Activated naive CD4-positive, alpha-beta T cell treated with anti-CD3 and anti-CD28 coated beads, Interleukin-2, amount 50 U/mL, for 24 hours (primary cell): ENCODE measurements at regions not wholly inside any gene's neighbourhood (a gene's known extent, or its start where the extent isn't known, plus 50 kb on each side); places are given as distances from the start of the nearest gene placed in this dataset.

Experiments
- H3K27ac Mint-ChIP-seq: one replicate; pipeline ENCODE4 v1.8.0; 2021; ENCODE audit warnings: mild to moderate bottlenecking, mixed read lengths
- H3K27me3 Mint-ChIP-seq: one replicate; pipeline ENCODE4 v1.8.0; 2021; ENCODE audit warnings: mixed read lengths
- H3K36me3 Mint-ChIP-seq: one replicate; pipeline ENCODE4 v1.8.0; 2021; ENCODE audit warnings: mixed read lengths
- H3K4me1 Mint-ChIP-seq: one replicate; pipeline ENCODE4 v1.8.0; 2021; ENCODE audit warnings: mixed read lengths
- H3K4me3 Mint-ChIP-seq: one replicate; pipeline ENCODE4 v1.8.0; 2021; ENCODE audit warnings: mild to moderate bottlenecking, mixed read lengths
- H3K9me3 Mint-ChIP-seq: one replicate; pipeline ENCODE4 v1.8.0; 2021; ENCODE audit warnings: mixed read lengths

DNA sequence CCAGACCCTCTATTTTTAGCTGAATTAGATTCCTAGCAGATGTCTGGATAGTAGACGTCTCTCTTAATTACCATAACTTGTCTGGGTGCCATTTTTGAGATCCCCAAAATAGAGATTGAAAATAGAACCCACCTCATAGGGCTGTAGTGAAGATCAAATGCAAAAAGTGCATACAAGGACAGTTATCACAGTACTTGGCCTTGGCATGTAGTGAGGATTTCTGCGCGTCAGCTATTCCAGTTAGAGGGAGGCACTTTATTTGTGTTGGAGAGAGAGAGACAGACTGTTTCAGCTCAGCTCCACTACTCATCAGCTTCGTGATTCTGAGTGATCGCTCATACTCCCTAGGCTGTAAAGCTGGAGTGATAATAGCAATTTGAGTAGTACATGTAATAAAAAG is 59.6 kb upstream of the CDH13 start:
- Mint-ChIP-seq H3K27ac (no peak overlapping the region), H3K9me3 (peaks cover 8% of the 10 kb centered on the region)

DNA sequence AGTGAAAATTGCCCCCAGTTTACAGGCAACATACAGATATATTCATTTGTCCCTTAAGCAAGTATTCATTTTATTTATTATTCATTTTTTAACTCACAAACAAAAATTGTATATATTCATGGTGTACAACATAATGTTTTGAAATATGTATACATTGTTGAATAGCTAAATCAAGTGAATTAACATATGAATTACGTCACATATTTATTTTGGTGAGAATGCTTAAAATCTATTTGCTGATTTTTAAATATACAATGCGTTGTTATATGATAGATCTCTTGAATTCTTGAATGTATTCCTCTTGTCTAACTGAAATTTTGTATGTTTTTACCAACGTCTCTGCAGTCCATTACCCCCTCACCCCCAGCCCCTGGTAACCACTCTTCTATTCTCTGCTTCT is 63.4 kb upstream of the CDH13 start:
- Mint-ChIP-seq H3K36me3 (no peaks in the 10 kb centered on the region), H3K4me1 (no peaks in the 10 kb centered on the region)

More for the DNA sequence above, 59.6 kb upstream of the CDH13 start:
- no peak overlapping the region for H3K4me3 Mint-ChIP-seq
- H3K36me3 Mint-ChIP-seq = no peaks in the 10 kb centered on the region
- H3K27me3 Mint-ChIP-seq = peaks cover 3% of the 10 kb centered on the region
- no peaks in the 10 kb centered on the region for H3K4me1 Mint-ChIP-seq

DNA sequence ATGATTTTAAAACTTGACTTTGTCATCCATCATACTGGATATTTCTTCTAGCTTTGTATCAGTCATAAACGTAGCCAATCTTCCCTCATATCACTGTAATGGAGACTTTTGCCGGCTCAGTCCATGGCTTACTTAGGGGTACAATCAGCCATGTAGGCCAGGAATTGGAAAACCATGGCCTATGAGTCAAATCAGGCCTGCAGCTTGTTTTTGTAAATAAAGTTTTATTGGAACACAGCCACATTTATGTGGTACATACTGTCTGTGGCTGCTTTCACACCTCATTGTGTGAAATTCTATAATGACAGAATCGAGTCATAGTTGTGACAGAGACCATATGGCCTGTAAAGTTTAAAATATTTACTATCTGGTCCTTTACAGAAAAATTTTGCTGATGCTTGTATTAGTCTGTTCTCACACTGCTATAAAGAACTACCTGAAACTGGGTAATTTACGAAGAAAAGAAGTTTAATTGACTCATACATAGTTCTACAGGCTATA is 64.5 kb upstream of the CDH13 start:
- Mint-ChIP-seq H3K27me3 (no peaks in the 10 kb centered on the region), H3K9me3 (no peaks in the 10 kb centered on the region), H3K4me1 (no peaks in the 10 kb centered on the region), H3K27ac (no peak overlapping the region), H3K4me3 (no peak overlapping the region), H3K36me3 (no peaks in the 10 kb centered on the region)

More for the DNA sequence above, 63.4 kb upstream of the CDH13 start:
- H3K27me3 Mint-ChIP-seq = no peaks in the 10 kb centered on the region
- no peaks in the 10 kb centered on the region for H3K9me3 Mint-ChIP-seq
- H3K4me3 Mint-ChIP-seq = no peak overlapping the region
- H3K27ac Mint-ChIP-seq = no peak overlapping the region

DNA sequence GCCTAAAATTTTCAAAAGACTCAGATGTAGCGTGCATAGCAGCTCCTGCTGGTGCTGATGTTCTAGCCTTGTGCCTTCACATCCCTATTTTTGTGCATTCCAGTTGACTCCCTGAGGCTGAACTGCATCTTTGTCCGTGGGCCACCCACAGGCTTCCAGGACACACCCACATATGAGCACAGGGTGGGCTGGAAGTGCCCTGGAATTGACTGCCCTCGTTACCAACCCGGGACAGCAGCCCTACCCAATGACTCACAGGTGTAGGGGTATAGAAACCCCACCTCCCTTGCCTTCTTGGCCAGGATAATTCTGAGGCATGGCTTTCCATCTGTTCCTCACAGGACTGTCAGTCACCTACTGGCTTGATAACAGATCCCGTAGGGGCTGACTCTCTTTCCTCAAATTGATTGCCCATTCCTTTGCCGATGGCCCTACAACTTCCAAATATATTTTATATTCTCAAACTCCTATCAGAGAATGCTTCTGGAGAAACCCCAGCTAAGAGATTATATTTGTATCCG is 65.9 kb upstream of the CDH13 start:
- no peaks in the 10 kb centered on the region for H3K4me1 Mint-ChIP-seq
- H3K27ac Mint-ChIP-seq = no peak overlapping the region
- H3K9me3 Mint-ChIP-seq = no peaks in the 10 kb centered on the region
- no peaks in the 10 kb centered on the region for H3K36me3 Mint-ChIP-seq
- no peak overlapping the region for H3K4me3 Mint-ChIP-seq
- H3K27me3 Mint-ChIP-seq = no peaks in the 10 kb centered on the region

DNA sequence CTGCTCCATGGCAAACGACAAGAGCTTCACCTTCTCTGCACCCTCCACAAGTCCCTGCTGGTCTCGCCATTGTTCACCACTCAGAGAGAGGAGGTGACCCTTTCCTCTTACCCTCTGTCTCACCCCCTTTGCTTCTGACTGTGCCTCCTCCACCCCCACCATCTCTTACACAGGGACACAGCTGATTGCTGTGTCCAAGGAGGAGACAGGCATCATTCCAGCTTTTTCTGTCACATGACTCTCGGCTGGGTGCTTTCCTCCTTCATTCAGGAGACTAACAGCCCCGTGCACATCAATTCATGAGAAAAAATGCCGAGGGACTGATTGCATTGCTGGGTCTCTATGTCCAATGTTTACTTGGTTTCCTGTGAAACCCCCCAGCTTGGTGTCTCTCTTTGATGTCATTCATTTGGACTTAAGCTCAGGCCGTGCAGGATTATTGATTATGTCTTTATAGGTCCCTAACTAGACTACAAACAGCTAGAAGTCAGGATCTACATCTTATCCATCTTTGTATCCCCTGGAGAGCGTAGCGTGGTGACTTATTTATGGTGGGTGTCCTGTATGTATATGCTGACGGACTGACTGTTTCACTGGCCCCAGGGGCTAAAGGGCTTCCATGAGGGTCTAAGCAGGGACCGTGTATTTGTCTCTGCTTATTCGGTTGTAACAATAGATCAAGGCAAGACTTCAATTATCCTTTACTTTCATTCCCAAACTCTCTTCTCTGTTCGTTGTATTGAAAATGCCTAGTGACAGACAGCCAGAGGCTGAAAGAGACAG is 82.2 kb upstream of the CDH13 start:
- Mint-ChIP-seq H3K4me1 (no peaks in the 10 kb centered on the region), H3K9me3 (peaks cover 10% of the 10 kb centered on the region), H3K4me3 (no peak overlapping the region), H3K36me3 (no peaks in the 10 kb centered on the region), H3K27ac (no peak overlapping the region), H3K27me3 (peaks cover 12% of the 10 kb centered on the region)

DNA sequence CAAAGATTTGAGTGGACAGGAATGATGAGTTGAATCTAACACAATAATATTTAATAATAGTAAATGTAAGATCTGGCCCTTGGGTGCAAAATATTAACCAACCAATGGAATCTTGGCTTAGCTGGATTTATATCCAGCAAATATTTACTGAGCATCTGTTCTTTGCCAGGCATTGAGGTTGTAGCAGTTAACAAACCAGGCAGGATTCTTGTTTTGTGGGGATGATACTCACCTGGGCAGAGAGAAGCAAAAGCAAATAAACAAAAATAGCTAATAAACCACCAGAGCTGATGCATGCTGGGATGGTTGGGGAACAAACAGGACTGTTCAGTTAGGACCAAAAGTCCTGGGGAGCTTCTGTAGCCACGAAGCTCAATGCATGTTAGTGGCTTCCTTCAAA is 84.1 kb upstream of the CDH13 start:
- Mint-ChIP-seq H3K27ac (no peak overlapping the region), H3K27me3 (peaks cover 9% of the 10 kb centered on the region), H3K4me1 (no peaks in the 10 kb centered on the region), H3K4me3 (no peak overlapping the region), H3K36me3 (no peaks in the 10 kb centered on the region), H3K9me3 (peaks cover 11% of the 10 kb centered on the region)

DNA sequence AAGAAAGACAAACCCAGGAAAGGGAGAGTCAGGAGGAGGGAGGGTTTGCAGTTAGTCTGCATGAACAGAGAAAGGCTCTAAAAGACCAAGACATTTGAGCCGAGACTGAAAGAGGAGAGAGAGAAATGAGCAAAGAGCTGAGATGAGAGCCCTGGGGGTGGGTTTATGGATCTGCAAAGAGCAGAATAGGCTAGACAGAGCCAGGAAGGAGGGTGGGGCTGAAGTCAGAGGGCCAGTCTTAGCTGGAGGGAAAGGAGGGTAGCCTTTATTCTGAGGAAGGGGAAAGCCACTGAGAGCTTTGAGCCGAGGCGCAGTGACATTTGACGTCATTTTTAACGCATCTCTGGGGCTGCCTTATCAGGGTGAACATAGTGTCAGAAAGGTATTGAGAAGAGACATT is 85.7 kb upstream of the CDH13 start:
- no peak overlapping the region for H3K27ac Mint-ChIP-seq
- H3K9me3 Mint-ChIP-seq = peaks cover 11% of the 10 kb centered on the region
- no peaks in the 10 kb centered on the region for H3K36me3 Mint-ChIP-seq
- H3K27me3 Mint-ChIP-seq = peaks cover 9% of the 10 kb centered on the region
- no peak overlapping the region for H3K4me3 Mint-ChIP-seq
- no peaks in the 10 kb centered on the region for H3K4me1 Mint-ChIP-seq

DNA sequence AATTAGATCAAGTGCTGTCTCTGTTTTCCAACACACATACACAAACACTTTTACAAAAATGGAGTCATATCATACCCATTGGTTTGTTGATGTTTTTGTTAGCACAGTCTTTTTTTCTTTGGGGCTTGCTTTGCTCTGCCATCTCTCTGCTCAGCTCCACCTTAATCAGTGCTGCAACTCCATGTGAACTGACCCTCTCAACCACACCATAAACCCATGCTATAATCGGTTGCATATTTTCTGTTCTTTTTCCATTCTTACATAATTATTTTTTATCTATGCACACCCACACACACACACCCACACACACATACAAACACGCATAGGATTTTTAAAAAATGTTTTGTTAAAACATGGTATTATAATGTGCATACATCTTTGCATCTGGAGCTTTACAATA is 91.0 kb upstream of the CDH13 start:
- Mint-ChIP-seq H3K27ac (no peak overlapping the region), H3K36me3 (no peaks in the 10 kb centered on the region), H3K27me3 (no peaks in the 10 kb centered on the region), H3K4me1 (no peaks in the 10 kb centered on the region), H3K9me3 (peaks cover 7% of the 10 kb centered on the region), H3K4me3 (no peak overlapping the region)

DNA sequence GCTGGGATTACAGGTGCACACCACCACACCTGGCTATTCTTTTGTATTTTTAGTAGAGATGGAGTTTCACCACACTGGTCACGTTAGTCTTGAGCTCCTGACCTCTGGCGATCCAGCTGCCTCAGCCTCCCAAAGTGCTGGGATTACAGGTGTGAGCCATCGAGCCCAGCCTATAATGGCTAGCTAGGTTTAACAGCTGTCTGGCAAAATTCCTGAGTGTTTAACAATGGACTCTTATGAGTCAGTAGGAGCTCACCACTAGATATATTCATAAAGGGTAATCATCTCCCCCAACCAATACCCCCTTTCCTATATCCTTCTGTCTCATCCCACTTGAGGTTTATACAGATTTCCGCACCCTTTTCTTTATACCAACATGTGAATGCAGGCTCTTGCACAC is 91.5 kb upstream of the CDH13 start:
- no peak overlapping the region for H3K4me3 Mint-ChIP-seq
- no peaks in the 10 kb centered on the region for H3K4me1 Mint-ChIP-seq
- H3K27me3 Mint-ChIP-seq = no peaks in the 10 kb centered on the region
- H3K36me3 Mint-ChIP-seq = no peaks in the 10 kb centered on the region
- no peak overlapping the region for H3K27ac Mint-ChIP-seq
- H3K9me3 Mint-ChIP-seq = peaks cover 11% of the 10 kb centered on the region

DNA sequence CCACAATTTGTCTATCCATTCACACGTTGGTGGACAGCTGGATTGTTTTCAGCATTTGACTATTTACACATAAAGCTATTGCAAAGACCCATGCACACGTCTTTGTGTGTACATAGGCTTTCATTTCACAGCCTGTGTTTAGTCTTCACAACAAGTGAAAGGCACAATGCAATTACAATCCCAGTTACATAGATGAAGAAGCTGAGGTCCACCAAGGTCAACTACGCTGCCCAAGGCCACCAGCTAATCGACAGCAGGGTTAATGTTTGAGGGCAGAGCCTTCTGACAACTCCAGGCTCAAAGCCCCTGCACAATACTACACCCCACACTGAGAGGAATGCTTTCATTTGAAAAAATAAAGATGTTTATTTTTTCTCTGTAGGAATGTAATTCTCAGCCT is 93.6 kb upstream of the CDH13 start:
- H3K27ac Mint-ChIP-seq = no peak overlapping the region
- no peaks in the 10 kb centered on the region for H3K4me1 Mint-ChIP-seq
- peaks cover 11% of the 10 kb centered on the region for H3K9me3 Mint-ChIP-seq

DNA sequence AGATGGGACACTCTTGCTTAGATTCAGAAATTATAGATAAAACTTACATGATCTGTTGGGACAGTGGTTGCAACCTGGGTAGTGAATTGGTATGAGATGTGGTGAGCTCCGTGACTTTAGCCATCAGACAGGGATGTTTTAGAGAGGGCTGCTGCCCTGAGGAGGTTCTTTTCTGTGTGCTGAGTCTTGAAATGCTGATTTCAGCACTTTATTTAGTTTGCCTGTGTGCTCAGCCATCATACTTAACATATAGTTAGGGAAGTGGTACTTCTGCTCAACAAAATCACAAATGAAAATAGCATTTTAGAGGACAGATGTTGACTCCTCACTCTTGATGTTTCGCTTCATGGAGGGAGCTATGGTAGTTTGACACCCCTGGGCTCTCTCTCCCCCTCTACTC is 95.9 kb upstream of the CDH13 start:
- no peaks in the 10 kb centered on the region for H3K36me3 Mint-ChIP-seq
- peaks cover 2% of the 10 kb centered on the region for H3K27me3 Mint-ChIP-seq
- H3K4me3 Mint-ChIP-seq = no peak overlapping the region
- peaks cover 11% of the 10 kb centered on the region for H3K9me3 Mint-ChIP-seq
- no peaks in the 10 kb centered on the region for H3K4me1 Mint-ChIP-seq
- H3K27ac Mint-ChIP-seq = no peak overlapping the region

More for the DNA sequence above, 93.6 kb upstream of the CDH13 start:
- peaks cover under 1% of the 10 kb centered on the region for H3K27me3 Mint-ChIP-seq
- H3K36me3 Mint-ChIP-seq = no peaks in the 10 kb centered on the region
- H3K4me3 Mint-ChIP-seq = no peak overlapping the region

DNA sequence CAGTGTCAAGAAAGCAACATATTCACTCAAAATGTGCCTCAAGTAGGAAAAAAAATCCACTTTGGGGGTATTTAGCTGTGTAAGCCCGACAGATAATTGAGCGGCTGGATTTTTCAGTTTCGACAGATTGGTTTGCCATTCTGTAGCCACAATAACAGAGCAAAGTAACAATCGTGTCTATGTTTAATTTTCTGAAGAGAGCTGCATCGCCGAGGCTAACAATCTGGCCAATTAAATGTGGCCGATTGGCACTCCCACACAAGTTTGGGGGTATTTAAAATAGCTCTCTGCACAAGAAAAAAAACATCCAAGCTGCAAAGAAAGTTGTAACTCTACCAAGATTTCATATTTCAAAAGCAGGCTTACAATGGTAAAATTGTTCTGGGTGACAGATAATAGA is 99.7 kb upstream of the CDH13 start:
- H3K27ac Mint-ChIP-seq = no peak overlapping the region
- no peaks in the 10 kb centered on the region for H3K36me3 Mint-ChIP-seq
- H3K9me3 Mint-ChIP-seq = peaks cover 11% of the 10 kb centered on the region
- H3K4me1 Mint-ChIP-seq = no peaks in the 10 kb centered on the region
- no peak overlapping the region for H3K4me3 Mint-ChIP-seq
- H3K27me3 Mint-ChIP-seq = peaks cover 2% of the 10 kb centered on the region

DNA sequence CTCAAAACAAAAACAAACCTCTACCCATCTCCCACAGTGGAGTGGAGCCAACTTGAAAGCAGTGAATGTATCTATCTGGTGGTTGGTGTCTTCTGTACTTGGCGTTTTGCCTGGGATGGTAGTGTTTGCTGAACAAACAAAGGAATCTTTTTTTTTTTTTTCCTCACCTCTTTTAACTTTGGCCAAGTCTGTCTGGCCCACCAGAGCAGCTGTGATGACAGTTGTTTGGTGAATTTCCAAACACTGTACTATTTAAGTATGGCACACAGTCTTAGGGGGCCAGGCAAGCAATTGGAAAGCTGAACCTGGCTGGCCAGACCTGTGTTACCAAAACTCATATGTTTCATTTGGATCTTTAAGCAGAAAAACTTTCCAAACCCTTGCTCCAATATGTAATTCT is 101.8 kb upstream of the CDH13 start:
- Mint-ChIP-seq H3K27ac (no peak overlapping the region), H3K27me3 (peaks cover 2% of the 10 kb centered on the region), H3K4me1 (no peaks in the 10 kb centered on the region), H3K36me3 (no peaks in the 10 kb centered on the region), H3K9me3 (peaks cover 6% of the 10 kb centered on the region), H3K4me3 (no peak overlapping the region)

DNA sequence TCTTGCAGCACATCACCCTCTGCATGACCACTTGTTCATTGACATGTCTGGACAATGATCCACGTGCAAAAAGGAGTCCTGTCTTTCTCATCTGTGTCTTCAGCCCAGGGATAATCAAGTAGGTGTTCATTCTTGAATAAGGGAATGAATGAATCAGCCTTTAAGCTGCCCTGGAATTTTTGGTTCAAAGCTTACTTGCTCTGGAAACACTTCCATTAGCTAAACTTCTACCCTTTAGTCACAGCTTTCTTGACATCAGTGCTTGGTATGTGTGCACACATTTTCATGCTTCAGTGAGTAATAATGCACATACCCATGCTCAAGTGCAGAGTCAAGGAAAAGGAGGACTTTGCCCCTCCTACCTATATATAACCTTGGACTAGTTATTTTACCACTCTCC is 103.0 kb upstream of the CDH13 start:
- Mint-ChIP-seq H3K4me1 (no peaks in the 10 kb centered on the region), H3K9me3 (peaks cover 6% of the 10 kb centered on the region), H3K27ac (no peak overlapping the region), H3K4me3 (no peak overlapping the region), H3K36me3 (no peaks in the 10 kb centered on the region), H3K27me3 (peaks cover 2% of the 10 kb centered on the region)

DNA sequence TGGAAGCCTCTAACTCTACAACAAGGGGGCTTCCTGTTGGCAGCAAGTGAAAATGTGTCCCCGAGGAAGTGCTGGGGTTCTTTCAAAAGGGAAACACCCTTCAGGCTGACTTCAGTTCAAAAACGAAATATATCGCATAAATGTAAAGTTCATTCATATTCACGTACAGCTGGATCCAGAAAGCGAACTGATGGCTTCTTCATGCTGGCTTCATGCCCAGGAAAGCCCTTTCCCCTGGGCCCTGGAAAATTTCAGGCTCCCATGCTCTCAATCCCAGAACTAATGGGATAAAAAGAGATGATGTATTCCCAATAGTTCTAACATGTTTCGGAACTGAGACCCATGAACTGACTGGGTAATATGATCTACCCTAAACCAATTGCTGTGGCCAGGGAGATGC is 104.7 kb upstream of the CDH13 start:
- Mint-ChIP-seq H3K27me3 (peaks cover 1% of the 10 kb centered on the region), H3K27ac (no peak overlapping the region), H3K9me3 (no peaks in the 10 kb centered on the region), H3K4me1 (no peaks in the 10 kb centered on the region), H3K4me3 (no peak overlapping the region), H3K36me3 (no peaks in the 10 kb centered on the region)

DNA sequence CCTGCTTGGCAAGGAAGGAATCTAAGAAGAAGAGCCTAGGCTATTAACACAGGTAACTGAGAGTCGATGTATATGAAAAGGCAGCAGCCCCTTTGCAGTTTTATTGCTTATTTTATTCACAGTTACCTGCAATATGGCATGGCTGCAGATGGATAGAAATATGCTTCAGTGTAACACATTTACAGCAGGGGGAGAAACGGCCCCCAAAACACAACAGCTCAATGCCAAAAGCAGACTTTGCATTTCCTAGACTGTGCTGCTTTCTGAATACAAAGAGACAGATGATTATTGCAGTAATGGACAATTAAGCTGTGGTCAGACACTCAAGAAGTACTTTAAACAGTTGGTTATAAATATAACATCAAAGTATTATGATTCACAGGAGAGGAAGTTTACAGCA is 108.0 kb upstream of the CDH13 start:
- Mint-ChIP-seq H3K4me3 (no peak overlapping the region), H3K27ac (no peak overlapping the region), H3K36me3 (no peaks in the 10 kb centered on the region), H3K27me3 (peaks cover 1% of the 10 kb centered on the region), H3K9me3 (no peaks in the 10 kb centered on the region), H3K4me1 (no peaks in the 10 kb centered on the region)

DNA sequence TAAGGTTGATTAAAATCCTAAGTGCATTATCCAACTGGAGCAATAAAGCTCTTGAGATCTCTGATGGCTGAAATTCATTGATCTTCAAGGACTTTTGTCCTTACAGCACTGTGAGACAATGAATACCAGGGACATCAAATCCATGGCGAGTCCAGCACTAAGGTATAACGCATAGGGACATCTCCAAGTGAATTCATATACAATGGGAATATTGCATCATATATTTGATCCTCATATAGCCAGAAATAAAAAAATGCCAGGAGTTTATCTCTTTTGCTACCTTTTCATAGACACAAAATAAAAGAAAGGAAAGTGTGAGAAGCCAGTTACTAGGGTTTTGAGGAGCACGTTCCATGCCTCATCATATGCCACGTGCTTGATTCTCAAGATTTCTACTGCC is 112.5 kb upstream of the CDH13 start:
- H3K9me3 Mint-ChIP-seq = no peaks in the 10 kb centered on the region
- no peaks in the 10 kb centered on the region for H3K36me3 Mint-ChIP-seq
- H3K4me3 Mint-ChIP-seq = no peak overlapping the region
- H3K4me1 Mint-ChIP-seq = no peaks in the 10 kb centered on the region
- H3K27me3 Mint-ChIP-seq = peaks cover 1% of the 10 kb centered on the region
- H3K27ac Mint-ChIP-seq = no peak overlapping the region
